IMR-90 (cell line): ENCODE measurements at regions not wholly inside any gene's neighbourhood (a gene's known extent, or its start where the extent isn't known, plus 50 kb on each side); places are given as distances from the start of the nearest gene placed in this dataset.

ENCODE experiments used
- ATAC-seq: fragments of 200-7000 bp; cut with Tn5 transposase; 2 replicates; pipeline ENCODE4 v1.9.1; 2020; ENCODE audit warnings: low read depth, mild to moderate bottlenecking, moderate library complexity
- BruUV-seq: library from RNA; stranded (reverse); fragments of 400-500 nt; replicated peaks from 2 replicates; lab custom pipeline; 2021; lab: Mats Ljungman, UMichigan
- CTCF ChIA-PET: fragments of 300-600 bp; formaldehyde crosslinking; extraction: SDS; loops from one replicate; lab custom pipeline; 2021; ENCODE audit warnings: antibody characterized with exemption; lab: Yijun Ruan, JAX
- POLR2A ChIA-PET: fragments of 300-600 bp; sonication (Branson Sonifier 250); formaldehyde crosslinking; loops from one replicate; lab custom pipeline; 2022; ENCODE audit warnings: antibody characterized with exemption; ENCODE audit not compliant: unreplicated experiment; lab: Charles Lee
- DNase-seq: peaks from one replicate; pipeline ENCODE4 v3.0.0; 2013
- H2AFZ ChIP-seq: replicated peaks from 2 replicates; pipeline ENCODE3; 2013; ENCODE audit warnings: low read length, mild to moderate bottlenecking; ENCODE audit not compliant: poor library complexity
- H2AK5ac ChIP-seq: 2 replicates; pipeline ENCODE4 v1.6.1; 2013; ENCODE audit warnings: low read depth, low read length, inconsistent platforms
- H2AK9ac ChIP-seq: replicated peaks from 2 replicates; pipeline ENCODE3; 2013; ENCODE audit warnings: mild to moderate bottlenecking, low read depth, low read length, moderate library complexity; ENCODE audit not compliant: poor library complexity
- H2BK120ac ChIP-seq: 2 replicates; pipeline ENCODE4 v1.6.1; 2013; ENCODE audit warnings: low read depth, low read length, inconsistent platforms
- H2BK15ac ChIP-seq: 3 replicates; pipeline ENCODE4 v1.6.1; 2013; ENCODE audit warnings: low read depth, low read length, inconsistent platforms
- H2BK20ac ChIP-seq: 2 replicates; pipeline ENCODE4 v1.6.1; 2013; ENCODE audit warnings: low read depth, mild to moderate bottlenecking, inconsistent platforms, low read length, moderate library complexity
- H2BK5ac ChIP-seq: 2 replicates; pipeline ENCODE4 v1.6.1; 2013; ENCODE audit warnings: mild to moderate bottlenecking, low read depth, low read length, inconsistent platforms; ENCODE audit not compliant: poor library complexity, severe bottlenecking
- H3K14ac ChIP-seq: replicated peaks from 2 replicates; pipeline ENCODE4 v1.6.1; 2013; ENCODE audit warnings: low read depth, low read length, inconsistent platforms
- H3K18ac ChIP-seq: 2 replicates; pipeline ENCODE4 v1.6.1; 2013; ENCODE audit warnings: low read depth, low read length, control low read depth
- H3K23ac ChIP-seq: 2 replicates; pipeline ENCODE4 v1.6.1; 2013; ENCODE audit warnings: low read depth, low read length, inconsistent platforms
- H3K27ac ChIP-seq: 2 replicates; pipeline ENCODE4 v1.5.1; 2013; ENCODE audit warnings: mild to moderate bottlenecking, control low read depth, low read length; ENCODE audit not compliant: insufficient read depth
- H3K27me3 ChIP-seq: 2 replicates; pipeline ENCODE4 v1.6.1; 2013; ENCODE audit warnings: low read length; ENCODE audit not compliant: control insufficient read depth, insufficient read depth
- H3K36me3 ChIP-seq: 2 replicates; pipeline ENCODE4 v1.6.1; 2013; ENCODE audit warnings: low read length, mixed read lengths; ENCODE audit not compliant: control insufficient read depth, insufficient read depth
- H3K4ac ChIP-seq: 2 replicates; pipeline ENCODE4 v1.6.1; 2013; ENCODE audit warnings: low read depth, low read length, inconsistent platforms
- H3K4me1 ChIP-seq: 2 replicates; pipeline ENCODE4 v1.6.1; 2013; ENCODE audit warnings: low read length, mixed read lengths; ENCODE audit not compliant: control insufficient read depth, insufficient read depth
- H3K4me2 ChIP-seq: 2 replicates; pipeline ENCODE4 v1.6.1; 2013; ENCODE audit warnings: low read depth, mild to moderate bottlenecking, control low read depth, low read length, moderate library complexity
- H3K4me3 ChIP-seq: 2 replicates; pipeline ENCODE4 v1.5.1; 2013; ENCODE audit warnings: low read depth, mild to moderate bottlenecking, control low read depth, low read length, moderate library complexity; ENCODE audit not compliant: insufficient read depth
- H3K56ac ChIP-seq: 2 replicates; pipeline ENCODE4 v1.6.1; 2013; ENCODE audit warnings: low read length, inconsistent platforms; ENCODE audit not compliant: insufficient read depth; ENCODE audit errors: extremely low read depth
- H3K79me1 ChIP-seq, 2 experiments: 2 replicates each; pipeline ENCODE4 v1.6.1; 2013; ENCODE audit warnings: low read length in 2 of 2, inconsistent platforms in 1 of 2, low read depth in 1 of 2
- H3K9ac ChIP-seq: 2 replicates; pipeline ENCODE4 v1.6.1; 2013; ENCODE audit warnings: low read depth, low read length, control low read depth
- H3K9me1 ChIP-seq: 2 replicates; pipeline ENCODE4 v1.6.1; 2013; ENCODE audit warnings: low read length, inconsistent platforms; ENCODE audit not compliant: insufficient read depth
- H3K9me3 ChIP-seq: 2 replicates; pipeline ENCODE4 v1.6.1; 2013; ENCODE audit warnings: low read length; ENCODE audit not compliant: control insufficient read depth, insufficient read depth
- H4K20me1 ChIP-seq: 2 replicates; pipeline ENCODE4 v1.6.1; 2013; ENCODE audit warnings: low read length, inconsistent platforms; ENCODE audit not compliant: insufficient read depth
- H4K5ac ChIP-seq: 2 replicates; pipeline ENCODE4 v1.6.1; 2013; ENCODE audit warnings: mild to moderate bottlenecking, low read depth, low read length, control low read depth
- H4K8ac ChIP-seq, 2 experiments: 2 replicates each; pipeline ENCODE4 v1.6.1; 2013; ENCODE audit warnings: low read depth in 2 of 2, low read length in 2 of 2, control low read depth in 1 of 2, inconsistent platforms in 1 of 2
- H4K91ac ChIP-seq: 2 replicates; pipeline ENCODE4 v1.6.1; 2013; ENCODE audit warnings: low read depth, low read length, inconsistent platforms; ENCODE audit not compliant: insufficient read depth
- BHLHE40 ChIP-seq: fragments of 150-350 bp; IDR thresholded peaks from 2 replicates; pipeline ENCODE4 v1.6.1; 2016; ENCODE audit warnings: mild to moderate bottlenecking, low read depth, low read length
- CEBPB ChIP-seq: IDR thresholded peaks from 2 replicates; pipeline ENCODE4 v1.6.1; 2012; ENCODE audit warnings: low read depth, low read length, improper control_type of control experiment
- CHD1 ChIP-seq: IDR thresholded peaks from 2 replicates; pipeline ENCODE4 v1.6.1; 2012; ENCODE audit warnings: low read depth, low read length, improper control_type of control experiment
- MAFK ChIP-seq: IDR thresholded peaks from 2 replicates; pipeline ENCODE4 v1.6.1; 2012; ENCODE audit warnings: low read depth, low read length, improper control_type of control experiment
- RFX5 ChIP-seq: IDR thresholded peaks from 2 replicates; pipeline ENCODE4 v1.8.0; 2012; ENCODE audit warnings: low read depth, mild to moderate bottlenecking, low read length, moderate library complexity
- SMC3 ChIP-seq: fragments of 150-350 bp; IDR thresholded peaks from 2 replicates; pipeline ENCODE4 v1.6.1; 2016; ENCODE audit warnings: low read depth, mild to moderate bottlenecking, antibody characterized with exemption, low read length, moderate library complexity
- WGBS, 2 experiments: methylation state at CpG; one replicate each; pipeline versions ENCODE4 v1.1.5 to v1.1.7; 2013; ENCODE audit warnings: missing lambda C conversion rate in 2 of 2; ENCODE audit not compliant: insufficient read length in 1 of 2; ENCODE audit errors: extremely low coverage in 2 of 2; 5-methylcytosine and 5-hydroxymethylcytosine counted together
- dilution Hi-C: fragments of 300-500 bp; cut with HindIII; formaldehyde crosslinking; loops from one replicate; pipeline ENCODE4 v1.14.3; 2018; ENCODE audit warnings: low sequenced_read_pairs; ENCODE audit not compliant: unreplicated experiment
- in situ Hi-C: fragments of 300-500 bp; cut with MboI; formaldehyde crosslinking; loops from 3 replicates; pipeline ENCODE4 v1.14.3; 2019; ENCODE audit warnings: low sequenced_read_pairs, inconsistent platforms, mixed read lengths
- intact Hi-C: fragments of 100-400 bp; cut with micrococcal nuclease; formaldehyde crosslinking; loops from 2 replicates; pipeline ENCODE4 v1.10.0; 2022

DNA sequence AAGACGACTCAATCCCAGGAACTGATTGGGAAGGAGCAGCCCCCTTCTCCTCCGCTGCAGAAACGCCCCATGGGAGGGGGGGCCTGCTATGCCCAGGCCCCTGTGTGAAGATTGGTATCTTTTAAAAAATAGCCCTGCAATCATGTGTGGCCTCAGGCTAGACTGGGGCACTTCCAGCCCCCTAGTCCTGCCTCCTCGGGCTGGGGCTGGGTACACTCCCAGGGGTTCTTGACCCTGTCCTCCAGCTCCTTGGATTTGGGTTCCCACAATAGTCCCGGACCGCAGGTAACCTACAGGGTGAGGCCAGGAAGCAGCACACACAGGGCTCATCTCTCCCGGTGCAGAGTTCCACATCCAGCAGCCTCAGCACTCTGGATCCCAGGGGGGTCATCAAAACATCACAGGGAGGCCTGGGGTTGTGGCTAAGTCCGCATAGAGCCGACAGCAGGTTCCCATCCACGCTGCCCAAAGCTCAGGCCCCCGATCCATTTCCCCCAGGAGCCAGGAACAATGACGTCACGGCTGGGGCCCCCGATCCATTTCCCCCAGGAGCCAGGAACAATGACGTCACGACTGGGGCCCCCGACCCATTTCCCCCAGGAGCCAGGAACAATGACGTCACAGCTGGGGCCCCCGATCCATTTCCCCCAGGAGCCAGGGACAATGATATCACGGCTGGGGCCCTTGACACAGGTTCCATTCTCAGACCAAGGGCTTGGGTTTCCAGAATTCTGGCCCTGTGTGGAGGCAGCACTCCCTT is 202.4 kb downstream of the IRF8 start:
- Histone ChIP-seq H3K9me1 (0 out of 2 replicates have a peak, but pooled peaks cover 3% of the 10 kb centered on the region), H3K14ac (0 out of 2 replicates have a peak overlapping the region, but pooled peaks have one; percentile 45), H3K4me3 (no peak overlapping the region), H3K4ac (peak overlapping the region; percentile 60), H2AK9ac (peak overlapping the region; percentile 69), H2BK20ac (no peak overlapping the region; the same call in 1 of the 2 replicates), H3K56ac (no peak overlapping the region), H4K91ac (no peak overlapping the region), H2BK120ac (no peak overlapping the region), H3K4me1 (peaks cover 5% of the 10 kb centered on the region; the same call in 1 of the 2 replicates), H3K4me2 (no peak overlapping the region), H4K5ac (peak overlapping the region; percentile 10; the same call in 1 of the 2 replicates), H2AFZ (peak overlapping the region; percentile 12), H3K79me1 (no peaks in the 10 kb centered on the region), H3K18ac (peak overlapping the region; percentile 42; the same call in 1 of the 2 replicates), H3K27me3 (no peaks in the 10 kb centered on the region), H4K8ac (peak overlapping the region in 1 of 2 experiments; percentile 24; a peak in 2 of 4 replicates), H4K20me1 (no peaks in the 10 kb centered on the region), H2AK5ac (peak overlapping the region; percentile 29; the same call in 1 of the 2 replicates), H3K27ac (peak overlapping the region; percentile 19; the same call in 1 of the 2 replicates), H2BK15ac (no peak overlapping the region; the same call in 2 of the 3 replicates), H2BK5ac (no peak overlapping the region), H3K9ac (no peak overlapping the region), H3K23ac (no peak overlapping the region), H3K36me3 (no peaks in the 10 kb centered on the region), H3K9me3 (peaks cover 3% of the 10 kb centered on the region; the same call in 1 of the 2 replicates)
- POLR2A ChIA-PET, result no interaction called here
- TF ChIP-seq CHD1 (no peak), CEBPB (no peak), RFX5 (no peak), MAFK (no peak), BHLHE40 (no peak), SMC3 (no peak)
- DNase-seq, result no peak
- BruUV-seq, result no TSS peak
- in situ Hi-C loops, result no loop called here
- intact Hi-C loops, result no loop called here
- dilution Hi-C loops, result no loop called here
- 65% methylated on average over 7 of the region's 20 CpGs; no CpG with 5 or more reads in 1 of the 2 experiments for WGBS, 2 experiments
- ATAC-seq, result peak; percentile 56
- CTCF ChIA-PET, result no interaction called here
